Suprapubic skin (tissue), 4 donors: ENCODE measurements at regions not wholly inside any gene's neighbourhood (a gene's known extent, or its start where the extent isn't known, plus 50 kb on each side); places are given as distances from the start of the nearest gene placed in this dataset.
"Not testable (repeated sequence)": the region's sequence is repeated elsewhere in the genome, so short reads cannot be mapped to it uniquely, and the experiment has no call there.

ENCODE experiments used
- DNase-seq, 2 donors: peaks; one replicate each; pipeline ENCODE4 v3.0.0-alpha.2; 2019; ENCODE audit warnings: low spot score in 2 of 2
- H3K27ac ChIP-seq: fragments of 200-600 bp; sonication (generic); one replicate; pipeline ENCODE4 v1.5.1; 2019
- H3K27me3 ChIP-seq: fragments of 200-600 bp; sonication (generic); one replicate; pipeline ENCODE4 v1.5.1; 2019
- H3K36me3 ChIP-seq: fragments of 200-600 bp; sonication (generic); one replicate; pipeline ENCODE4 v1.5.1; 2019
- H3K4me1 ChIP-seq: fragments of 200-600 bp; sonication (generic); one replicate; pipeline ENCODE4 v1.5.1; 2019
- H3K4me3 ChIP-seq: fragments of 200-600 bp; sonication (generic); one replicate; pipeline ENCODE4 v1.5.1; 2019; ENCODE audit warnings: mild to moderate bottlenecking
- H3K9me3 ChIP-seq: fragments of 200-600 bp; sonication (generic); one replicate; pipeline ENCODE4 v1.5.1; 2019
- EP300 ChIP-seq: sonication (generic); formaldehyde crosslinking; IDR thresholded peaks from one replicate; pipeline ENCODE4 v1.6.1; 2017; ENCODE audit warnings: antibody characterized with exemption
- POLR2A ChIP-seq, 2 donors: fragments of 450-650 bp; IDR thresholded peaks; one replicate each; pipeline ENCODE4 v1.6.1; 2017; ENCODE audit warnings: antibody characterized with exemption in 2 of 2, mild to moderate bottlenecking in 2 of 2, moderate library complexity in 2 of 2
- POLR2AphosphoS5 ChIP-seq, 3 donors: sonication (generic); formaldehyde crosslinking; IDR thresholded peaks; one replicate each; pipeline ENCODE4 v1.6.1; 2017; ENCODE audit warnings: antibody characterized with exemption in 3 of 3
- WGBS: methylation state at CpG from one replicate; pipeline ENCODE4 v1.1.5; 2018; 5-methylcytosine and 5-hydroxymethylcytosine counted together
- TF ChIP-seq, protein P1 (sequence below), 2 donors: fragments of 200-600 bp in 1 of 2; fragments of 450-650 bp in 1 of 2; sonication (generic) in 1 of 2; IDR thresholded peaks; one replicate each; pipeline ENCODE4 v1.5.1; 2016 to 2019; ENCODE audit warnings: antibody characterized with exemption in 2 of 2, mild to moderate bottlenecking in 1 of 2, moderate library complexity in 1 of 2

DNA sequence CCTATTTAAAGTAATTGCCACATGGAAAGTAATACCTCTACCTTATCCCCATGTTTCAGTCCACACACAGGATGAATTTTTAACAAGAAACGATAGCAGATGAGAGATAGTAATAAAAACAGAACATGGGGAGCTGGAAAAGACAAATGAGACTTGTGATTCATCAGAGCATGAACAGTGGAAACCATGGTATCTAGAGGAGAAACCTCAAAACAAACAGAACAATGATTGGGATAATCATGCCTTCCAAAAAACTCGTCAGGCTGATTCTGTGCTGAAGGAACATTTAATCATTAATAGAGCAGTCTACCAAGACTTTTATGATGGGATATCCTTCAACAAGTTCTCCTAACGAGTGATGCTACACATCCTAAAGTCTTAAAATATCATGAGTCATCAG is 1390.7 kb downstream of the FSCB start:
- Histone ChIP-seq H3K36me3 (no peaks in the 10 kb centered on the region), H3K27ac (no peak overlapping the region), H3K27me3 (no peaks in the 10 kb centered on the region), H3K9me3 (no peaks in the 10 kb centered on the region), H3K4me1 (no peaks in the 10 kb centered on the region), H3K4me3 (no peak overlapping the region)
- 47% methylated on average over 3 of the region's 3 CpGs for WGBS
- TF ChIP-seq EP300 (no peak), POLR2A (IDR thresholded peaks at IDR 0.05) (no peak), POLR2AphosphoS5 (IDR thresholded peaks at IDR 0.05) (no peak)
- TF ChIP-seq, protein P1, sequence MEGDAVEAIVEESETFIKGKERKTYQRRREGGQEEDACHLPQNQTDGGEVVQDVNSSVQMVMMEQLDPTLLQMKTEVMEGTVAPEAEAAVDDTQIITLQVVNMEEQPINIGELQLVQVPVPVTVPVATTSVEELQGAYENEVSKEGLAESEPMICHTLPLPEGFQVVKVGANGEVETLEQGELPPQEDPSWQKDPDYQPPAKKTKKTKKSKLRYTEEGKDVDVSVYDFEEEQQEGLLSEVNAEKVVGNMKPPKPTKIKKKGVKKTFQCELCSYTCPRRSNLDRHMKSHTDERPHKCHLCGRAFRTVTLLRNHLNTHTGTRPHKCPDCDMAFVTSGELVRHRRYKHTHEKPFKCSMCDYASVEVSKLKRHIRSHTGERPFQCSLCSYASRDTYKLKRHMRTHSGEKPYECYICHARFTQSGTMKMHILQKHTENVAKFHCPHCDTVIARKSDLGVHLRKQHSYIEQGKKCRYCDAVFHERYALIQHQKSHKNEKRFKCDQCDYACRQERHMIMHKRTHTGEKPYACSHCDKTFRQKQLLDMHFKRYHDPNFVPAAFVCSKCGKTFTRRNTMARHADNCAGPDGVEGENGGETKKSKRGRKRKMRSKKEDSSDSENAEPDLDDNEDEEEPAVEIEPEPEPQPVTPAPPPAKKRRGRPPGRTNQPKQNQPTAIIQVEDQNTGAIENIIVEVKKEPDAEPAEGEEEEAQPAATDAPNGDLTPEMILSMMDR (IDR thresholded peaks at IDR 0.05): no peak
- DNase-seq: no peak

DNA sequence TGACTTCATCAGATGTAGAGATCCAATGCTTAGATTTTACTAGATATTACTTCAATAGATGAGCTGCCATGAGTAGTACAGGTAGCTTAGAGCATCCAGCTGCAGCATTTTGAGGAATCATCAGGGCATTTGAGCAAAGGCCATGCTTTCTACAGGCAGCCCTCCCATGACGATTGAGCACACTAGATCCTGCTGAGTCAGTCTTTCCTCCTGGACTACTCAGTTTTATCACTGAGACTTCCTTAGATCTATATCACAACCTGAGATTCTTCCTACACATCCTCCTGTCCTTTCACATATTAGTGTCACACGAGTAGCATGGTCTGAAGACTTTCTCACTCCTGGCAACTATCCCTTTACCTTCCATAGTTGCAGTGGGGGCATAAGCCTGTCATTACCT is 1401.8 kb downstream of the FSCB start:
- Histone ChIP-seq H3K4me3 (no peak overlapping the region), H3K36me3 (no peaks in the 10 kb centered on the region), H3K9me3 (no peaks in the 10 kb centered on the region), H3K27ac (no peak overlapping the region), H3K27me3 (no peaks in the 10 kb centered on the region), H3K4me1 (no peaks in the 10 kb centered on the region)
- no peak for TF ChIP-seq EP300
- TF ChIP-seq POLR2AphosphoS5 (IDR thresholded peaks at IDR 0.05): no peak
- TF ChIP-seq, protein P1 (IDR thresholded peaks at IDR 0.05): no peak
- TF ChIP-seq POLR2A (IDR thresholded peaks at IDR 0.05): no peak
- WGBS: 48% methylated on average over 2 of the region's 2 CpGs
- no peak for DNase-seq

DNA sequence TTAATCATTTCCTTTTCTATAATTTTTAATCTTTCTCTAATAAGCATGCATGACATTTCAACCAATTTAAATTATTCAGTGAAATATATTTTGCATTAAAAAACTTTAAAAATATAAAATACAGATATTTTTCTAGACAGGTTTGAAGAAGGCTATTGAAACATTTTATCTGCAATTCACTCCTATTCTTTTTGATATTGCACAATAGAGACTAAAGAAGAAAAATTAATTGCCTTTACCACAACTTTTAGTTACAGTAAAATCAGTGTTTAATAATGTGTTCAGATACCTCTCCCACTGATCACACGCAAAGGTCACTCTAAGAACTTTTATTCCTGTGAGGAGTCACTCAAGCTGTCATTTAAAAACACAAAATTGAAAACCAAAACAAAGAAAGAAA is 1416.7 kb downstream of the FSCB start:
- 92% methylated on average over 1 of the region's 1 CpG for WGBS
- no peaks in the 10 kb centered on the region for H3K4me1 ChIP-seq
- H3K4me3 ChIP-seq: no peak overlapping the region
- no peaks in the 10 kb centered on the region for H3K9me3 ChIP-seq
- no peak overlapping the region for H3K27ac ChIP-seq
- no peaks in the 10 kb centered on the region for H3K27me3 ChIP-seq
- DNase-seq: no peak
- TF ChIP-seq POLR2A (IDR thresholded peaks at IDR 0.05) (no peak), POLR2AphosphoS5 (IDR thresholded peaks at IDR 0.05) (no peak)
- H3K36me3 ChIP-seq: no peaks in the 10 kb centered on the region

DNA sequence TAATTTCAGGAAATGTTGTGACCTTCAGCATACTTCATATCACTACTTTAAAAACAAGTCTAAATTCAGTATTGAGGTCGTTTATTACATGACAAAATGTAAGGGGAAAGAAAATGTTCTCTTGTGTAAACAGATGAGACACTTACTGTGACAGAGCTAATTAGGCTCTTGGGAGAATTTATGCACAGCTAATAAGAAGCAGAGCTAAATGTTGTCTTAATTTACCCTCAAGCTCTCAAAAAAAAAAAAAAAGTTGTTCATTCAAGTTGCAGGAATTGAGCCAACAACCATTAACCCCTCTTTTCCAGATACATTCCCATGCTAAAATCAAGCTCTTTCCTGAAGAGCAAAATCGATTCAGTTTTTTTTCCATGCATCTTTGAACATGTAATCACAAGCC is 1419.4 kb downstream of the FSCB start:
- Histone ChIP-seq H3K27ac (no peak overlapping the region), H3K4me1 (no peaks in the 10 kb centered on the region), H3K9me3 (no peaks in the 10 kb centered on the region), H3K27me3 (no peaks in the 10 kb centered on the region), H3K36me3 (no peaks in the 10 kb centered on the region), H3K4me3 (no peak overlapping the region)
- WGBS: 18% methylated on average over 2 of the region's 2 CpGs
- DNase-seq: no peak
- TF ChIP-seq, protein P1 (IDR thresholded peaks at IDR 0.05): no peak
- TF ChIP-seq EP300: no peak
- no peak for TF ChIP-seq POLR2AphosphoS5 (IDR thresholded peaks at IDR 0.05)
- TF ChIP-seq POLR2A (IDR thresholded peaks at IDR 0.05): no peak

DNA sequence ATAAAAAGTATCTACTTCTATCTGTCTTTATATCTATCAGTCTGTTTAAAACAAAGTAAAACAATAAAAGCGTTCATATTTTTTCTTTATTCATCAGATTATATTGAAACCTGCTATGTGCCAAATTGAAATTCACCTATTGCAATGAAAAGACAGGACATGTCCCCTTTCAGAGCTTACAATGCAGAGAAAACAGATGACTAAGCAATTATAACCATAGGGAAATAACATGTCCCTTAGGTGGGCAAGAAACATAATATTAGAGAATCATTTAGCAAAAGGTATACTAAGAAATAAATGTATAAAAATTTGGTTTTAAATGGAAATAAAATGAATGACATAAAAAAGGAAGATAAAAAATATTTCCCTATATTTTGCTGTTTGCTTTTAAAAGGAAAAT is 1421.3 kb downstream of the FSCB start:
- Histone ChIP-seq H3K27ac (no peak overlapping the region), H3K27me3 (no peaks in the 10 kb centered on the region), H3K4me1 (no peaks in the 10 kb centered on the region), H3K9me3 (no peaks in the 10 kb centered on the region), H3K36me3 (no peaks in the 10 kb centered on the region), H3K4me3 (no peak overlapping the region)
- WGBS: 81% methylated on average over 1 of the region's 1 CpG
- DNase-seq: no peak
- TF ChIP-seq POLR2A (IDR thresholded peaks at IDR 0.05): no peak
- no peak for TF ChIP-seq EP300
- TF ChIP-seq POLR2AphosphoS5 (IDR thresholded peaks at IDR 0.05): no peak
- TF ChIP-seq, protein P1 (IDR thresholded peaks at IDR 0.05): no peak

DNA sequence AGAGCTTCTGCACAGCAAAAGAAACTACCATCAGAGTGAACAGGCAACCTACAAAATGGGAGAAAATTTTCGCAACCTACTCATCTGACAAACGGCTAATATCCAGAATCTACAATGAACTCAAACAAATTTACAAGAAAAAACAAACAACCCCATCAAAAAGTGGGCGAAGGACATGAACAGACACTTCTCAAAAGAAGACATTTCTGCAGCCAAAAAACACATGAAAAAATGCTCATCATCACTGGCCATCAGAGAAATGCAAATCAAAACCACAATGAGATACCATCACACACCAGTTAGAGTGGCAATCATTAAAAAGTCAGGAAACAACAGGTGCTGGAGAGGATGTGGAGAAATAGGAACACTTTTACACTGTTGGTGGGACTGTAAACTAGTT is 1439.7 kb downstream of the FSCB start:
- H3K4me1 ChIP-seq, DNase-seq, H3K27me3 ChIP-seq, H3K4me3 ChIP-seq, H3K27ac ChIP-seq, H3K9me3 ChIP-seq, H3K36me3 ChIP-seq: not testable (repeated sequence)
- 86% methylated on average over 1 of the region's 3 CpGs for WGBS
